ENCODE measurements at regions not wholly inside any gene's neighbourhood (a gene's known extent, or its start where the extent isn't known, plus 50 kb on each side); places are given as distances from the start of the nearest gene placed in this dataset.

DNA sequence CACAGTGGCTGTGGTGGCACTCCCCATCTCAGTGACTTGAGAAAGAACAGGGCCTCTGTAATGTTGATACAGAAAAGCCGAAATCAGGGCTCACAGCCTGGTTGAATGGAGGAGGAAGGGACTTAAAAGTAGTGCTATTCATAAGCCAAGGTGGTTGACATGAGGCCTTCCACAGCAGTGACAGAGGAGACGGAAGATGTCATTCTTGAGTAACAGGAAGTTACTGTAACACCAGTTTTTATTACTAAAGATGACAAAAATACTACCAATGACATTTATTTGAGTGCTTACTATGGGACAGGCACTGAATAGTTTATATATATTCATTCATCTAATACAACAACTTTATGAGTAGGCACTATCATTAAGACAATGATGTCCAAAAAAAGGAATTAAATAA is 52.8 kb upstream of the GNG12 start:
- TF ChIP-seq, protein P1, sequence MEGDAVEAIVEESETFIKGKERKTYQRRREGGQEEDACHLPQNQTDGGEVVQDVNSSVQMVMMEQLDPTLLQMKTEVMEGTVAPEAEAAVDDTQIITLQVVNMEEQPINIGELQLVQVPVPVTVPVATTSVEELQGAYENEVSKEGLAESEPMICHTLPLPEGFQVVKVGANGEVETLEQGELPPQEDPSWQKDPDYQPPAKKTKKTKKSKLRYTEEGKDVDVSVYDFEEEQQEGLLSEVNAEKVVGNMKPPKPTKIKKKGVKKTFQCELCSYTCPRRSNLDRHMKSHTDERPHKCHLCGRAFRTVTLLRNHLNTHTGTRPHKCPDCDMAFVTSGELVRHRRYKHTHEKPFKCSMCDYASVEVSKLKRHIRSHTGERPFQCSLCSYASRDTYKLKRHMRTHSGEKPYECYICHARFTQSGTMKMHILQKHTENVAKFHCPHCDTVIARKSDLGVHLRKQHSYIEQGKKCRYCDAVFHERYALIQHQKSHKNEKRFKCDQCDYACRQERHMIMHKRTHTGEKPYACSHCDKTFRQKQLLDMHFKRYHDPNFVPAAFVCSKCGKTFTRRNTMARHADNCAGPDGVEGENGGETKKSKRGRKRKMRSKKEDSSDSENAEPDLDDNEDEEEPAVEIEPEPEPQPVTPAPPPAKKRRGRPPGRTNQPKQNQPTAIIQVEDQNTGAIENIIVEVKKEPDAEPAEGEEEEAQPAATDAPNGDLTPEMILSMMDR (conservative IDR thresholded peaks at IDR 0.05; ENCODE audit: low read depth, low read length), result no peak
- no peak for TF ChIP-seq EZH2 (IDR thresholded peaks at IDR 0.05; ENCODE audit: borderline replicate concordance, low read depth, low read length, poor library complexity, severe bottlenecking)
